Spleen (tissue), 7 donors: ENCODE measurements at regions not wholly inside any gene's neighbourhood (a gene's known extent, or its start where the extent isn't known, plus 50 kb on each side); places are given as distances from the start of the nearest gene placed in this dataset.

ENCODE experiments used
- POLR2AphosphoS5 ChIP-seq, 3 donors: sonication (generic); formaldehyde crosslinking; IDR thresholded peaks; one replicate each; pipeline ENCODE4 v1.5.1; 2017; ENCODE audit warnings: antibody characterized with exemption in 3 of 3
- TF ChIP-seq, protein P1 (sequence below), 11 experiments: fragments of 200-600 bp in 7 of 11; fragments of 450-650 bp in 4 of 11; sonication (generic) in 4 of 11; IDR thresholded peaks in 8 of 11; conservative IDR thresholded peaks in 3 of 11; 1 replicate in 7 of 11; 2 replicates in 4 of 11; pipeline versions ENCODE4 v1.4.0 to v1.8.0; 2016 to 2021; ENCODE audit warnings: antibody characterized with exemption in 11 of 11, inconsistent platforms in 4 of 11, mild to moderate bottlenecking in 1 of 11
- donor health status: DM: no; HTN: no; CAD: no; lungs with moderate emphysema.
- donor health status: DM: no; HTN: no; CAD: no.
- donor health status: DM: no; HTN: no; CAD: no.

GRCh38 chr9:16215353-16215680 lies 655.2 kb downstream of the BNC2 start:
- TF ChIP-seq, protein P1, sequence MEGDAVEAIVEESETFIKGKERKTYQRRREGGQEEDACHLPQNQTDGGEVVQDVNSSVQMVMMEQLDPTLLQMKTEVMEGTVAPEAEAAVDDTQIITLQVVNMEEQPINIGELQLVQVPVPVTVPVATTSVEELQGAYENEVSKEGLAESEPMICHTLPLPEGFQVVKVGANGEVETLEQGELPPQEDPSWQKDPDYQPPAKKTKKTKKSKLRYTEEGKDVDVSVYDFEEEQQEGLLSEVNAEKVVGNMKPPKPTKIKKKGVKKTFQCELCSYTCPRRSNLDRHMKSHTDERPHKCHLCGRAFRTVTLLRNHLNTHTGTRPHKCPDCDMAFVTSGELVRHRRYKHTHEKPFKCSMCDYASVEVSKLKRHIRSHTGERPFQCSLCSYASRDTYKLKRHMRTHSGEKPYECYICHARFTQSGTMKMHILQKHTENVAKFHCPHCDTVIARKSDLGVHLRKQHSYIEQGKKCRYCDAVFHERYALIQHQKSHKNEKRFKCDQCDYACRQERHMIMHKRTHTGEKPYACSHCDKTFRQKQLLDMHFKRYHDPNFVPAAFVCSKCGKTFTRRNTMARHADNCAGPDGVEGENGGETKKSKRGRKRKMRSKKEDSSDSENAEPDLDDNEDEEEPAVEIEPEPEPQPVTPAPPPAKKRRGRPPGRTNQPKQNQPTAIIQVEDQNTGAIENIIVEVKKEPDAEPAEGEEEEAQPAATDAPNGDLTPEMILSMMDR (IDR thresholded peaks at IDR 0.05 in 8 of 11, conservative IDR thresholded peaks at IDR 0.05 in 3 of 11), result no peak
- TF ChIP-seq POLR2AphosphoS5 (IDR thresholded peaks at IDR 0.05), result no peak
